ENCODE measurements at regions not wholly inside any gene's neighbourhood (a gene's known extent, or its start where the extent isn't known, plus 50 kb on each side); places are given as distances from the start of the nearest gene placed in this dataset.

DNA sequence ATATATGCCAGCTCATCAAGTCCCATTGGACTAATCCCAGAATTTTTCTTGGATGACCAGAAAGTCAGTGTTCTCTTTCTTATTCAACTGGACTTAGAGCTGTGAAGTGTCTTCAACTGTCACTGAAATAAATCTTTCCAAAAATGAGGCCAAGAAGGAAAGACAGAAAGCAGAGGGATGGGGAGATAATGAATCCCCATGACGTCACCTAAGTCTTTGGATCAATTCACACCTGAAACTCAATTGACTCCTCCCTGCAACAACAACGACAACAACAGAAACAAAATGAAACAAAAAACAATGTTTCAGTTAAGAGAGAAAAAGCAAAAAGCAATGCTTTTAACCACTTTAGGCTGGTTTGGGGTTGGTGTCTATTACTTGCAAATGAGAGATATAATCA, 91.2 kb downstream of the OXGR1 start:
- TF ChIP-seq, protein P1, sequence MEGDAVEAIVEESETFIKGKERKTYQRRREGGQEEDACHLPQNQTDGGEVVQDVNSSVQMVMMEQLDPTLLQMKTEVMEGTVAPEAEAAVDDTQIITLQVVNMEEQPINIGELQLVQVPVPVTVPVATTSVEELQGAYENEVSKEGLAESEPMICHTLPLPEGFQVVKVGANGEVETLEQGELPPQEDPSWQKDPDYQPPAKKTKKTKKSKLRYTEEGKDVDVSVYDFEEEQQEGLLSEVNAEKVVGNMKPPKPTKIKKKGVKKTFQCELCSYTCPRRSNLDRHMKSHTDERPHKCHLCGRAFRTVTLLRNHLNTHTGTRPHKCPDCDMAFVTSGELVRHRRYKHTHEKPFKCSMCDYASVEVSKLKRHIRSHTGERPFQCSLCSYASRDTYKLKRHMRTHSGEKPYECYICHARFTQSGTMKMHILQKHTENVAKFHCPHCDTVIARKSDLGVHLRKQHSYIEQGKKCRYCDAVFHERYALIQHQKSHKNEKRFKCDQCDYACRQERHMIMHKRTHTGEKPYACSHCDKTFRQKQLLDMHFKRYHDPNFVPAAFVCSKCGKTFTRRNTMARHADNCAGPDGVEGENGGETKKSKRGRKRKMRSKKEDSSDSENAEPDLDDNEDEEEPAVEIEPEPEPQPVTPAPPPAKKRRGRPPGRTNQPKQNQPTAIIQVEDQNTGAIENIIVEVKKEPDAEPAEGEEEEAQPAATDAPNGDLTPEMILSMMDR (tag by site-specific recombination; IDR thresholded peaks at IDR 0.05), result no peak
- TF ChIP-seq ZNF664 (tag by site-specific recombination; IDR thresholded peaks at IDR 0.05) (no peak), ZNF23 (tag by site-specific recombination; IDR thresholded peaks at IDR 0.05; ENCODE audit: borderline replicate concordance) (no peak), ZBTB7A (tag by site-specific recombination; IDR thresholded peaks at IDR 0.05; ENCODE audit: low read depth) (no peak), ZFHX2 (tag by site-specific recombination; conservative IDR thresholded peaks at IDR 0.05) (no peak), ZNF776 (tag by site-specific recombination; IDR thresholded peaks at IDR 0.05; ENCODE audit: borderline replicate concordance) (no peak), ZNF433 (tag by site-specific recombination; IDR thresholded peaks at IDR 0.05; ENCODE audit: low read depth) (no peak), ZNF311 (tag by site-specific recombination; IDR thresholded peaks at IDR 0.05; ENCODE audit: borderline replicate concordance) (no peak)
- TF ChIP-seq, protein P2, sequence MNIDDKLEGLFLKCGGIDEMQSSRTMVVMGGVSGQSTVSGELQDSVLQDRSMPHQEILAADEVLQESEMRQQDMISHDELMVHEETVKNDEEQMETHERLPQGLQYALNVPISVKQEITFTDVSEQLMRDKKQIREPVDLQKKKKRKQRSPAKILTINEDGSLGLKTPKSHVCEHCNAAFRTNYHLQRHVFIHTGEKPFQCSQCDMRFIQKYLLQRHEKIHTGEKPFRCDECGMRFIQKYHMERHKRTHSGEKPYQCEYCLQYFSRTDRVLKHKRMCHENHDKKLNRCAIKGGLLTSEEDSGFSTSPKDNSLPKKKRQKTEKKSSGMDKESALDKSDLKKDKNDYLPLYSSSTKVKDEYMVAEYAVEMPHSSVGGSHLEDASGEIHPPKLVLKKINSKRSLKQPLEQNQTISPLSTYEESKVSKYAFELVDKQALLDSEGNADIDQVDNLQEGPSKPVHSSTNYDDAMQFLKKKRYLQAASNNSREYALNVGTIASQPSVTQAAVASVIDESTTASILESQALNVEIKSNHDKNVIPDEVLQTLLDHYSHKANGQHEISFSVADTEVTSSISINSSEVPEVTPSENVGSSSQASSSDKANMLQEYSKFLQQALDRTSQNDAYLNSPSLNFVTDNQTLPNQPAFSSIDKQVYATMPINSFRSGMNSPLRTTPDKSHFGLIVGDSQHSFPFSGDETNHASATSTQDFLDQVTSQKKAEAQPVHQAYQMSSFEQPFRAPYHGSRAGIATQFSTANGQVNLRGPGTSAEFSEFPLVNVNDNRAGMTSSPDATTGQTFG (tag by site-specific recombination; IDR thresholded peaks at IDR 0.05; ENCODE audit: borderline replicate concordance), result no peak
- TF ChIP-seq, protein P3, sequence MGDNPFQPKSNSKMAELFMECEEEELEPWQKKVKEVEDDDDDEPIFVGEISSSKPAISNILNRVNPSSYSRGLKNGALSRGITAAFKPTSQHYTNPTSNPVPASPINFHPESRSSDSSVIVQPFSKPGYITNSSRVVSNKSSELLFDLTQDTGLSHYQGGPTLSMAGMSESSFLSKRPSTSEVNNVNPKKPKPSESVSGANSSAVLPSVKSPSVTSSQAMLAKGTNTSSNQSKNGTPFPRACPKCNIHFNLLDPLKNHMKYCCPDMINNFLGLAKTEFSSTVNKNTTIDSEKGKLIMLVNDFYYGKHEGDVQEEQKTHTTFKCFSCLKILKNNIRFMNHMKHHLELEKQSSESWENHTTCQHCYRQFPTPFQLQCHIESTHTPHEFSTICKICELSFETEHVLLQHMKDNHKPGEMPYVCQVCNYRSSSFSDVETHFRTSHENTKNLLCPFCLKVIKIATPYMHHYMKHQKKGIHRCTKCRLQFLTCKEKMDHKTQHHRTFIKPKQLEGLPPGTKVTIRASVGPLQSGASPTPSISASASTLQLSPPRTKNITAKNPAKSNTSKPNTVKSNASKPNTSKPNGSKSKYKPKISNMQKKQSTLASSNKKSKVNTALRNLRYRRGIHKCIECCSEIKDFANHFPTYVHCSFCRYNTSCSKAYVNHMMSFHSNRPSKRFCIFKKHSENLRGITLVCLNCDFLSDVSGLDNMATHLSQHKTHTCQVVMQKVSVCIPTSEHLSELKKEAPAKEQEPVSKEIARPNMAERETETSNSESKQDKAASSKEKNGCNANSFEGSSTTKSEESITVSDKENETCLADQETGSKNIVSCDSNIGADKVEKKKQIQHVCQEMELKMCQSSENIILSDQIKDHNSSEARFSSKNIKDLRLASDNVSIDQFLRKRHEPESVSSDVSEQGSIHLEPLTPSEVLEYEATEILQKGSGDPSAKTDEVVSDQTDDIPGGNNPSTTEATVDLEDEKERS (tag by site-specific recombination; IDR thresholded peaks at IDR 0.05), result no peak
